OCI-LY7 (cell line): ENCODE measurements at regions not wholly inside any gene's neighbourhood (a gene's known extent, or its start where the extent isn't known, plus 50 kb on each side); places are given as distances from the start of the nearest gene placed in this dataset.

ENCODE experiments used
- BruUV-seq: library from RNA; stranded (reverse); fragments of 400-500 nt; replicated peaks from 2 replicates; lab custom pipeline; 2021; lab: Mats Ljungman, UMichigan
- CTCF ChIA-PET: fragments of 300-600 bp; sonication (Branson Sonifier 250); formaldehyde crosslinking; loops from one replicate; lab custom pipeline; 2022; ENCODE audit warnings: antibody characterized with exemption; ENCODE audit not compliant: unreplicated experiment; lab: Charles Lee
- POLR2A ChIA-PET: fragments of 300-600 bp; sonication (Branson Sonifier 250); formaldehyde crosslinking; loops from one replicate; lab custom pipeline; 2022; ENCODE audit warnings: antibody characterized with exemption; lab: Charles Lee
- DNase-seq: peaks from one replicate; pipeline ENCODE4 v3.0.0-alpha.2; 2015; ENCODE audit warnings: low spot score
- H2AFZ ChIP-seq: fragments of 200-600 bp; sonication (generic), shearing (Covaris generic); 2 replicates; pipeline ENCODE4 v1.6.1; 2014; ENCODE audit warnings: mild to moderate bottlenecking, antibody characterized with exemption, low read length, moderate library complexity
- H3K27ac ChIP-seq: fragments of 200-600 bp; sonication (generic); 2 replicates; pipeline ENCODE4 v1.5.1; 2014; ENCODE audit warnings: mixed run types, low read depth, mild to moderate bottlenecking, moderate library complexity, low read length, inconsistent platforms; ENCODE audit not compliant: poor library complexity, severe bottlenecking
- H3K36me3 ChIP-seq: fragments of 200-600 bp; sonication (generic); 2 replicates; pipeline ENCODE4 v1.6.1; 2014; ENCODE audit warnings: mild to moderate bottlenecking, antibody characterized with exemption, low read length, moderate library complexity, mixed read lengths; ENCODE audit not compliant: insufficient read depth
- H3K4me1 ChIP-seq: fragments of 200-600 bp; sonication (generic); 2 replicates; pipeline ENCODE4 v1.5.1; 2014; ENCODE audit warnings: mild to moderate bottlenecking, low read length; ENCODE audit not compliant: insufficient read depth, poor library complexity, severe bottlenecking
- H3K4me2 ChIP-seq: fragments of 200-600 bp; sonication (generic); 2 replicates; pipeline ENCODE4 v1.6.1; 2014; ENCODE audit warnings: mild to moderate bottlenecking, low read length
- H3K4me3 ChIP-seq: fragments of 200-600 bp; sonication (generic); 2 replicates; pipeline ENCODE4 v1.5.1; 2014; ENCODE audit warnings: mild to moderate bottlenecking, low read depth, low read length; ENCODE audit not compliant: poor library complexity, severe bottlenecking
- H3K79me2 ChIP-seq: fragments of 200-600 bp; sonication (generic); 2 replicates; pipeline ENCODE4 v1.6.1; 2016; ENCODE audit warnings: low read depth, mild to moderate bottlenecking, low read length, moderate library complexity, mixed read lengths; ENCODE audit not compliant: insufficient read depth
- H3K9me2 ChIP-seq: fragments of 200-600 bp; sonication (generic); 2 replicates; pipeline ENCODE4 v1.6.1; 2016; ENCODE audit warnings: mild to moderate bottlenecking, low read length, mixed read lengths; ENCODE audit not compliant: insufficient read depth
- H3K9me3 ChIP-seq: fragments of 200-600 bp; sonication (generic); 2 replicates; pipeline ENCODE4 v1.6.1; 2014; ENCODE audit warnings: mild to moderate bottlenecking, mixed run types, low read length, mixed read lengths
- H4K20me1 ChIP-seq: fragments of 200-600 bp; sonication (generic); 2 replicates; pipeline ENCODE4 v1.6.1; 2014; ENCODE audit warnings: mild to moderate bottlenecking, antibody characterized with exemption, low read length, moderate library complexity, mixed read lengths; ENCODE audit not compliant: insufficient read depth
- EZH2phosphoT487 ChIP-seq: fragments of 200-600 bp; sonication (generic); IDR thresholded peaks from 2 replicates; pipeline ENCODE4 v1.6.1; 2018; ENCODE audit warnings: low read depth, borderline replicate concordance, mild to moderate bottlenecking, mixed run types, antibody characterized with exemption, low read length, moderate library complexity, mixed read lengths
- intact Hi-C: fragments of 100-400 bp; cut with micrococcal nuclease; formaldehyde crosslinking; loops from one replicate; pipeline ENCODE4 v1.10.0; 2022; ENCODE audit not compliant: unreplicated experiment
- TF ChIP-seq, protein P1 (sequence below): fragments of 200-600 bp; sonication (generic); conservative IDR thresholded peaks from 2 replicates; pipeline ENCODE4 v1.5.1; 2014; ENCODE audit warnings: mild to moderate bottlenecking, antibody characterized with exemption, low read length, moderate library complexity, mixed read lengths

DNA sequence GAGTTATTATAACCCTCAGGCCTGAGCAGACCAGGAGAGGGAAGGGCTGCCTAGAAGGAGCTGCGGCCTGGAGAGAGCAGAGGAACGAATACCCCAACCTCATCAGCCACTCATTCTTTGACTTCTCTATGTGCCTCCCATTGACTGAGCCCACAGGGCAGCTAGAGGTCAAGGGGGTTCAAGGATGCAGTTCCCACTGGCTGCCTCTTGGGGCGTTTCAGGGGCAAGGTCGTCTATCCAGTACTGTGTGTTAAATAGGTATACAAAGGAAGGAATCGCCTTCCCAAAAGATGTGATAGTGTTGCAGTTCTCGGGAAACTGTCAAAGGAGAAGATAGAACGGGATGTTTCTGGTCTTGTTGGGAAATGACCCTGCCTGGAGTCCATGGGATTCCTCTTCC, 250.6 kb downstream of the PRDM2 start:
- POLR2A ChIA-PET = no interaction called here
- no TSS peak for BruUV-seq

DNA sequence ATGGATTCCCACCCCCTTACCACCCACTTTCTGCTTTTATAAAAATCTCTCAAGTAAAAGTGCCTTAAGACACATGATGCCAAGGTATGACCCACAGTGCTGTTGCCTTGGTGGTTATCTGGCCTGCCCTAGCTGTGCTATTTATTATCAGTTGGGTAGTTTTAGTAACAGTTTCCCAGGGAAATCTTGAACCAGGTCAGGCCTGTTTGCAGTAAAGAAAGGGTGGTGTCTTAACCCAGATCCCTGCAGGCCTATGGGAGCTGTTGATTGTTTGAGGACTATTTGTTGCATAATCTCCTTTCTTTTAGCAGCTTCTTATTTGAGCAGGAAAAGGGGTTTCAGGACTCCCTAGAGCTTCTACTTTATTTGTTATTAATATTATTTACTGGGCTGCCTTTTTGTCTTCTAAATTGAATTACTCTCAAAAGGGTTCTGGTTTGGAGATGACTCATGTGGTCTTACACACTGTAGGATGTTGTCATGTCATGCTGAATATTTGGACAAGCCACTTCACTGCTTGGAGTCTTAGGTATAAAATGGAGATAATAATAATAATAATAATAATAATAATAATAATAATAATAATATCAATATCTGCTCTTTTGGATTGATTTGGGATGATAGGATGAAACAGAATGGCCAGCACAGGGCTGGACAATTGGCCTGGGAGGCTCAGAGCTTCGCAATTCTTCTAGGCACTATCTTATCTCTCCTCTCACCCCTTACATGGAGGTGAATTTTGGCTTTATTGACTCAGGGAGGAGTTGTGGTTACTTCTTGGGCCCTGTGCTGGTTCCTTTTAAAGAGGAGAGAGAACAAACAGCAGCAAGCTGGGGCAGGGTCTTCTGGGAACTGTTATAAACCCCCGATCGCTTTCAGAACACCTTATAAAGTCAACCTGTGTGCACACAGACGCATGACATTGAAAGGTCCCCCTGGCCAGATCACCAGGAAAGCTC, 252.1 kb downstream of the PRDM2 start:
- Histone ChIP-seq H3K9me3 (no peaks in the 10 kb centered on the region), H3K79me2 (no peaks in the 10 kb centered on the region), H3K36me3 (no peaks in the 10 kb centered on the region), H3K4me3 (no peak overlapping the region), H3K4me2 (no peak overlapping the region), H3K27ac (no peak overlapping the region), H2AFZ (no peak overlapping the region), H3K4me1 (no peaks in the 10 kb centered on the region), H3K9me2 (no peaks in the 10 kb centered on the region), H4K20me1 (no peaks in the 10 kb centered on the region)
- CTCF ChIA-PET = no interaction called here
- DNase-seq = no peak
- BruUV-seq = no TSS peak
- POLR2A ChIA-PET = no interaction called here
- intact Hi-C loops = no loop called here
- no peak for TF ChIP-seq EZH2phosphoT487
- TF ChIP-seq, protein P1, sequence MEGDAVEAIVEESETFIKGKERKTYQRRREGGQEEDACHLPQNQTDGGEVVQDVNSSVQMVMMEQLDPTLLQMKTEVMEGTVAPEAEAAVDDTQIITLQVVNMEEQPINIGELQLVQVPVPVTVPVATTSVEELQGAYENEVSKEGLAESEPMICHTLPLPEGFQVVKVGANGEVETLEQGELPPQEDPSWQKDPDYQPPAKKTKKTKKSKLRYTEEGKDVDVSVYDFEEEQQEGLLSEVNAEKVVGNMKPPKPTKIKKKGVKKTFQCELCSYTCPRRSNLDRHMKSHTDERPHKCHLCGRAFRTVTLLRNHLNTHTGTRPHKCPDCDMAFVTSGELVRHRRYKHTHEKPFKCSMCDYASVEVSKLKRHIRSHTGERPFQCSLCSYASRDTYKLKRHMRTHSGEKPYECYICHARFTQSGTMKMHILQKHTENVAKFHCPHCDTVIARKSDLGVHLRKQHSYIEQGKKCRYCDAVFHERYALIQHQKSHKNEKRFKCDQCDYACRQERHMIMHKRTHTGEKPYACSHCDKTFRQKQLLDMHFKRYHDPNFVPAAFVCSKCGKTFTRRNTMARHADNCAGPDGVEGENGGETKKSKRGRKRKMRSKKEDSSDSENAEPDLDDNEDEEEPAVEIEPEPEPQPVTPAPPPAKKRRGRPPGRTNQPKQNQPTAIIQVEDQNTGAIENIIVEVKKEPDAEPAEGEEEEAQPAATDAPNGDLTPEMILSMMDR = no peak

More for the DNA sequence above, 250.6 kb downstream of the PRDM2 start:
- H3K9me2 ChIP-seq = no peaks in the 10 kb centered on the region
- TF ChIP-seq, protein P1 = peak; percentile 58
- TF ChIP-seq EZH2phosphoT487 = no peak
- no peak overlapping the region for H2AFZ ChIP-seq
- H3K36me3 ChIP-seq = no peaks in the 10 kb centered on the region
- H3K4me2 ChIP-seq = no peak overlapping the region
- no peaks in the 10 kb centered on the region for H3K4me1 ChIP-seq
- H4K20me1 ChIP-seq = no peaks in the 10 kb centered on the region
- DNase-seq = no peak
- no peaks in the 10 kb centered on the region for H3K9me3 ChIP-seq
- H3K4me3 ChIP-seq = no peak overlapping the region
- CTCF ChIA-PET = no interaction called here
- H3K79me2 ChIP-seq = no peaks in the 10 kb centered on the region
- intact Hi-C loops = no loop called here
- H3K27ac ChIP-seq = no peak overlapping the region

DNA sequence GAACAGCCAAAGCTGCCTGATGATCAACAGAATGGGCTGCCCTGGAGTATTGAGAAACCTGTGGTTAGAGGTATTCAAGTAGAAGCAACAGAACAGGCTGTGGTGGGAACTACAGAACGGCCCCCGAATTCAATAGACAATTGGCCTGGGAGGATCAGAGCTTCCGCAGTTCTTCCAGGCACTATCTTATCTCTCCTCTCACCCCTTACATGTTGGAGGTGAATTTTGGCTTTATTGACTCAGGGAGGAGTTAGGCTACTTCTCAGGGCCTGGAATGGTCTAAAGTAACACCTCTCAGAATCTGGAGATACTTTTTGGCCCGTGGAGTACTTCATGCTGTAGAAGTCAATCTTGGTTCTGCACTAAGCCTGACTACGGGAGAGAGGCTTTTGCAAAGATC, 253.0 kb downstream of the PRDM2 start:
- BruUV-seq = no TSS peak
- Histone ChIP-seq H3K9me2 (no peaks in the 10 kb centered on the region), H3K27ac (no peak overlapping the region), H3K79me2 (no peaks in the 10 kb centered on the region), H3K36me3 (no peaks in the 10 kb centered on the region), H3K4me1 (no peaks in the 10 kb centered on the region), H4K20me1 (no peaks in the 10 kb centered on the region), H3K4me2 (no peak overlapping the region), H2AFZ (no peak overlapping the region), H3K4me3 (no peak overlapping the region), H3K9me3 (no peaks in the 10 kb centered on the region)
- intact Hi-C loops = no loop called here
- no peak for DNase-seq
- ChIA-PET CTCF (no interaction called here), POLR2A (no interaction called here)
- no peak for TF ChIP-seq EZH2phosphoT487
- TF ChIP-seq, protein P1 = no peak
